ENCODE measurements at regions not wholly inside any gene's neighbourhood (a gene's known extent, or its start where the extent isn't known, plus 50 kb on each side); places are given as distances from the start of the nearest gene placed in this dataset.

DNA sequence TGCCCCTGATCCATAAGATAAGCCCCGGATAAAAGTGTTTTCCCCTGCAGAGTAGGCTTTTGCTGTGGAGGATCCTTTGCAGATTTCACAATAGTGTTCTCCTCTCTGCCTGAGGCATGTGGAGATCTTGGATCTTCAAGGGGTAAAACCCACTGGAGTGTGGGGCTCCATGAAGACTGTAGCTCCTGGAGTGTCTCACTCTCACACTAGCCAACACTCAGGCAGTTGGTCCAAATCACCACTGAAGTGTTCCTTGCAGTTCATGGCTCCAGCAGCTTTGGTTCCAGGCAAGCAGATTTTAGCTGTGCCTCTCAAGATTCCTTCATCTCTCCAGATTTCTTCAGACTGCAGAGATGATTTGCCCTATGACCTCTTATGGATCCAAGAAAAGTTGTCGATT is 665.3 kb downstream of the TNS3 start:
- WGBS, 2 experiments (ENCODE audit: extremely low coverage in 1 of 2, insufficient coverage in 1 of 2, insufficient read length in 1 of 2, insufficient replicate concordance in 2 of 2, low coverage in 1 of 2, low lambda C conversion rate in 2 of 2, missing lambda C conversion rate in 1 of 2): 93% methylated on average over 2 of the region's 2 CpGs; no CpG with 5 or more reads in 1 of the 2 experiments
- FAIRE-seq: no peak

More for the DNA sequence above, 665.3 kb downstream of the TNS3 start:
- Histone ChIP-seq H3K56ac (replicated peaks; ENCODE audit: insufficient read length, low read depth, low read length) (no peak overlapping the region), H3K4me3 (ENCODE audit: extremely low read depth in 1 of 4, insufficient read depth in 2 of 4, low read depth in 3 of 4, low read length in 4 of 4) (no peak overlapping the region), H4K91ac (replicated peaks; ENCODE audit: insufficient read length, low read length) (no peak overlapping the region), H4K5ac (ENCODE audit: insufficient read length, low read depth, low read length) (no peak overlapping the region), H3K4ac (replicated peaks; ENCODE audit: insufficient read length, low read depth, low read length) (no peak overlapping the region), H3K9ac (replicated peaks in 1 of 4; ENCODE audit: extremely low read depth in 1 of 4, low read depth in 3 of 4, low read length in 3 of 4) (no peak overlapping the region), H3K4me2 (ENCODE audit: insufficient read depth in 1 of 2, low read depth in 2 of 2, low read length in 2 of 2) (no peak overlapping the region), H2BK12ac (ENCODE audit: low read depth, low read length) (no peak overlapping the region), H4K8ac (ENCODE audit: extremely low read depth, insufficient read depth, low read length) (no peak overlapping the region), H2AFZ (ENCODE audit: low read length) (no peak overlapping the region), H3K14ac (ENCODE audit: insufficient read length) (no peak overlapping the region), H2BK5ac (ENCODE audit: low read depth, low read length) (no peak overlapping the region), H4K20me1 (replicated peaks in 1 of 2; ENCODE audit: control insufficient read depth in 1 of 2, insufficient read depth in 2 of 2, low read length in 2 of 2) (no peaks in the 10 kb centered on the region), H2BK20ac (ENCODE audit: low read length) (no peak overlapping the region), H3K27ac (ENCODE audit: low read depth, low read length) (no peak overlapping the region), H3K79me2 (ENCODE audit: control insufficient read depth in 1 of 2, insufficient read depth in 2 of 2, low read length in 2 of 2) (no peaks in the 10 kb centered on the region), H2BK15ac (ENCODE audit: low read length) (no peak overlapping the region), H2BK120ac (replicated peaks; ENCODE audit: low read depth, low read length) (no peak overlapping the region), H3K23me2 (ENCODE audit: low read depth, low read length) (no peaks in the 10 kb centered on the region), H3K9me3 (ENCODE audit: insufficient read depth in 2 of 2, low read depth in 1 of 2, low read length in 1 of 2) (no peaks in the 10 kb centered on the region), H3K18ac (ENCODE audit: extremely low read depth, low read length) (no peak overlapping the region), H2AK5ac (ENCODE audit: low read depth, low read length) (no peak overlapping the region), H3K23ac (ENCODE audit: insufficient read length) (no peak overlapping the region), H3K4me1 (replicated peaks in 1 of 4; ENCODE audit: control insufficient read depth in 3 of 4, insufficient read depth in 4 of 4, low read length in 3 of 4) (no peaks in the 10 kb centered on the region), H3K27me3 (replicated peaks in 1 of 4; ENCODE audit: control insufficient read depth in 3 of 4, extremely low read depth in 1 of 4, insufficient read depth in 3 of 4, low read length in 3 of 4) (no peaks in the 10 kb centered on the region), H3K36me3 (ENCODE audit: control insufficient read depth in 2 of 4, insufficient read depth in 4 of 4, low read length in 3 of 4) (no peaks in the 10 kb centered on the region), H3K79me1 (ENCODE audit: low read depth, low read length) (no peaks in the 10 kb centered on the region)
- no peak for DNase-seq (ENCODE audit: low read depth in 1 of 2, low spot score in 2 of 2)
- ChIA-PET CTCF (ENCODE audit: partially characterized antibody) (interaction anchor here (0.7 to 0.9 kb wide), 2 partner anchors 8 to 79 kb away, joined by 3 read pairs; no protein-coding TSS in a partner anchor), POLR2A (ENCODE audit: partially characterized antibody) (no interaction called here)
- TF ChIP-seq POU5F1 (IDR thresholded peaks at IDR 0.05; ENCODE audit: low read depth, low read length) (no peak), FOSL1 (IDR thresholded peaks at IDR 0.05; ENCODE audit: insufficient read depth, low read depth, low read length) (no peak), RXRA (IDR thresholded peaks at IDR 0.05; ENCODE audit: insufficient read depth, low read depth, low read length) (no peak), POLR2AphosphoS5 (IDR thresholded peaks at IDR 0.05; ENCODE audit: low read depth, low read length) (no peak), BCL11A (IDR thresholded peaks at IDR 0.05; ENCODE audit: low read depth in 2 of 2, low read length in 2 of 2) (no peak), KDM1A (IDR thresholded peaks at IDR 0.05; ENCODE audit: borderline replicate concordance, low read length) (no peak), MAFK (IDR thresholded peaks at IDR 0.05; ENCODE audit: low read depth, low read length) (no peak), JUND (IDR thresholded peaks at IDR 0.05; ENCODE audit: low read length) (no peak), NRF1 (IDR thresholded peaks at IDR 0.05; ENCODE audit: low read depth, low read length) (no peak), BRCA1 (IDR thresholded peaks at IDR 0.05; ENCODE audit: low read depth, low read length) (no peak), KDM5A (IDR thresholded peaks at IDR 0.05; ENCODE audit: low read length) (no peak)

All from H1 (cell line).